ENCODE measurements at regions not wholly inside any gene's neighbourhood (a gene's known extent, or its start where the extent isn't known, plus 50 kb on each side); places are given as distances from the start of the nearest gene placed in this dataset.

DNA sequence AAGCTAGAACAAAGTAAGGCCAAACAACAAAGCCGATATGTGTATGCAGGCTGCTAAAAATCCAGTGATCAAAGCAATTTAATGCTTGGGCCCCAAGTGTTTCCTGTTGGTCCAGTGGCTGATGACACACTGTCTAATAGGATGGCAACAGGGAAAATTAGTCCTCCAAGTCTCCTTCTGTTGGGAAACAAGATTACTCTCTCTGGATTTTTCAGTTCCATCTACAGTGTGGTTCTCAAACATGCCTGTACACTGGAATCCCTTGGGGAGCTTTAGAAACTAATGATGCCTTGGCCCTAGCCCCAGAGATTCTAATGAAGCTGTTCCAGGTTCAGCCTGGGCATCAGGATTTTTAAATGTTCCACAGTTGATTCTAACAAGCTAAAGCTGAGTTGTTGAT is 198.7 kb downstream of the AHR start:
- Mint-ChIP-seq H3K9me3 (no peaks in the 10 kb centered on the region), H3K36me3 (ENCODE audit: low read depth) (no peaks in the 10 kb centered on the region), H3K27me3 (ENCODE audit: low read depth) (no peaks in the 10 kb centered on the region), H3K4me3 (no peak overlapping the region), H3K4me1 (no peaks in the 10 kb centered on the region), H3K27ac (ENCODE audit: unreplicated experiment) (no peak overlapping the region)
- TF ChIP-seq, protein P1, sequence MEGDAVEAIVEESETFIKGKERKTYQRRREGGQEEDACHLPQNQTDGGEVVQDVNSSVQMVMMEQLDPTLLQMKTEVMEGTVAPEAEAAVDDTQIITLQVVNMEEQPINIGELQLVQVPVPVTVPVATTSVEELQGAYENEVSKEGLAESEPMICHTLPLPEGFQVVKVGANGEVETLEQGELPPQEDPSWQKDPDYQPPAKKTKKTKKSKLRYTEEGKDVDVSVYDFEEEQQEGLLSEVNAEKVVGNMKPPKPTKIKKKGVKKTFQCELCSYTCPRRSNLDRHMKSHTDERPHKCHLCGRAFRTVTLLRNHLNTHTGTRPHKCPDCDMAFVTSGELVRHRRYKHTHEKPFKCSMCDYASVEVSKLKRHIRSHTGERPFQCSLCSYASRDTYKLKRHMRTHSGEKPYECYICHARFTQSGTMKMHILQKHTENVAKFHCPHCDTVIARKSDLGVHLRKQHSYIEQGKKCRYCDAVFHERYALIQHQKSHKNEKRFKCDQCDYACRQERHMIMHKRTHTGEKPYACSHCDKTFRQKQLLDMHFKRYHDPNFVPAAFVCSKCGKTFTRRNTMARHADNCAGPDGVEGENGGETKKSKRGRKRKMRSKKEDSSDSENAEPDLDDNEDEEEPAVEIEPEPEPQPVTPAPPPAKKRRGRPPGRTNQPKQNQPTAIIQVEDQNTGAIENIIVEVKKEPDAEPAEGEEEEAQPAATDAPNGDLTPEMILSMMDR (conservative IDR thresholded peaks at IDR 0.05), result no peak
- no peak for DNase-seq (ENCODE audit: low read depth, low spot score)

DNA sequence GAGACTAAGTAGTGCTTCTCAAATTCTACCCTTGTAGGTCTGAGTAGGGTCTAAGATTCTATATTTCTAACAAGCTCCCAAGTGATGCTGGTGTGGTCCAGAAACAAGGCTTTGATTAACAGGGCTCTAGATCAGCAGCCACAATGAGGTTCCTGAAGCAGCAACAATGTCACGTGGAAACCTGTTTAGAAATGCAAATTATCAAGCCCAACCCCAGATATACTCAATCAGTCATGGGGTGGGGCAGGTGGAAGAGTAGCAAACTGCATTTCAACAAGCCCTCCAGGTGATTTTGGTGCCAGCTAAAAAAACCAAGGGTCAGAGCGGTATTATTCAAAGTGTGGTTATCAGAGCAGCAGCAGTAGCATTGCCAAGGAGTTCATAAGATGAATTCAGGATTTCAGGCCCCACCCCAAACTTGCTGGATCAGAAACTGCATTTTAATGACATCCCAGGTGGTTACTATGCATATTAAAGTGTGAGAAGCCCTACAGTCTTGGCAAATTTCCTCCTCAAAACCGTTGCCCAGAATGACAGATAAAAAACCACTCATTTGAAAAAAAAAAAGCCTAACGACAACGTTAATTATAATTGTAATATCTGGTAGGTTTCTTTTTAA is 199.2 kb downstream of the AHR start:
- TF ChIP-seq, protein P1 (conservative IDR thresholded peaks at IDR 0.05), result no peak
- Mint-ChIP-seq H3K4me1 (no peaks in the 10 kb centered on the region), H3K4me3 (no peak overlapping the region), H3K27ac (ENCODE audit: unreplicated experiment) (no peak overlapping the region), H3K9me3 (no peaks in the 10 kb centered on the region), H3K36me3 (ENCODE audit: low read depth) (no peaks in the 10 kb centered on the region), H3K27me3 (ENCODE audit: low read depth) (no peaks in the 10 kb centered on the region)
- DNase-seq (ENCODE audit: low read depth, low spot score), result no peak

DNA sequence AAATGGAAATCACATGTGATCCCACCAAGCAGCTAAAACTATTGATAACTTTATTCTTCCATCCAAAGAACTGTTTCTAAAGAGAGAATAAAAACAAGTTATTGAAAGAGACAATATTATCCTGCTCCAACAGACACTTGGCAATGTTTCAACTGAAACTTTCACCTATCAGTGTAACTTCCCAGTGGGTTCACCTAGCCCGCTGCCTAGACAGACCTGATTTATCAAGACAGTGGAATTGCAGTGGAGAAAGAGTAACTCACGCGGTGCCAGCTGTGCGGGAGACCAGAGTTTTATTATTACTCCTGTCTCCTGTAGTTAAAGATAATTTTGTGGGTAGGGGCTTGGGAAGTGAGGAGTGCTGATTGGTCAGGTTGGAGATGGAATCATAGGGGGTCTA is 199.8 kb downstream of the AHR start:
- no peaks in the 10 kb centered on the region for H3K36me3 Mint-ChIP-seq (ENCODE audit: low read depth)
- H3K27me3 Mint-ChIP-seq (ENCODE audit: low read depth), result no peaks in the 10 kb centered on the region
- no peaks in the 10 kb centered on the region for H3K4me1 Mint-ChIP-seq
- TF ChIP-seq, protein P1 (conservative IDR thresholded peaks at IDR 0.05), result no peak
- H3K4me3 Mint-ChIP-seq, result no peak overlapping the region
- no peak overlapping the region for H3K27ac Mint-ChIP-seq (ENCODE audit: unreplicated experiment)
- no peak for DNase-seq (ENCODE audit: low read depth, low spot score)
- no peaks in the 10 kb centered on the region for H3K9me3 Mint-ChIP-seq

DNA sequence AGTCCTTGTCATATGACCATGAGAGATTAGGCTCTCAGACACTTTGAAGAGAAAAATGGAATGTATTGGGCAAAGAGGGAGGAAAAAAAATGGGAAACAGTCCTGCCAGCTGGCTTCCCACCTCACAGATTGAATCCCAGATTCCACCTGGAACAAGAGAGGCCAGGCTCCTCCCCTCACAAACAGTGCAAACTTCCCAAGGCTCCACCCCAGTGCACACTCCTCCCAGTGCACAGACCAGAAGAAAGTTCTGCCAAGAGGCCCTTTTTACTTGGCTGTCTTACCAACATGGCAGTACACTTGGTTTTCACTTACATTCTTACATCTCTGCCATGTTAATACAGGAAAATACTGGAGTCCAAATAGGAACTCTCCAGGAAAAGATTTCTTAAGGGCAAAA is 202.3 kb downstream of the AHR start:
- TF ChIP-seq, protein P1 (conservative IDR thresholded peaks at IDR 0.05), result no peak
- Mint-ChIP-seq H3K4me1 (no peaks in the 10 kb centered on the region), H3K36me3 (ENCODE audit: low read depth) (no peaks in the 10 kb centered on the region), H3K9me3 (no peaks in the 10 kb centered on the region), H3K27ac (ENCODE audit: unreplicated experiment) (no peak overlapping the region), H3K27me3 (ENCODE audit: low read depth) (no peaks in the 10 kb centered on the region), H3K4me3 (no peak overlapping the region)
- no peak for DNase-seq (ENCODE audit: low read depth, low spot score)

DNA sequence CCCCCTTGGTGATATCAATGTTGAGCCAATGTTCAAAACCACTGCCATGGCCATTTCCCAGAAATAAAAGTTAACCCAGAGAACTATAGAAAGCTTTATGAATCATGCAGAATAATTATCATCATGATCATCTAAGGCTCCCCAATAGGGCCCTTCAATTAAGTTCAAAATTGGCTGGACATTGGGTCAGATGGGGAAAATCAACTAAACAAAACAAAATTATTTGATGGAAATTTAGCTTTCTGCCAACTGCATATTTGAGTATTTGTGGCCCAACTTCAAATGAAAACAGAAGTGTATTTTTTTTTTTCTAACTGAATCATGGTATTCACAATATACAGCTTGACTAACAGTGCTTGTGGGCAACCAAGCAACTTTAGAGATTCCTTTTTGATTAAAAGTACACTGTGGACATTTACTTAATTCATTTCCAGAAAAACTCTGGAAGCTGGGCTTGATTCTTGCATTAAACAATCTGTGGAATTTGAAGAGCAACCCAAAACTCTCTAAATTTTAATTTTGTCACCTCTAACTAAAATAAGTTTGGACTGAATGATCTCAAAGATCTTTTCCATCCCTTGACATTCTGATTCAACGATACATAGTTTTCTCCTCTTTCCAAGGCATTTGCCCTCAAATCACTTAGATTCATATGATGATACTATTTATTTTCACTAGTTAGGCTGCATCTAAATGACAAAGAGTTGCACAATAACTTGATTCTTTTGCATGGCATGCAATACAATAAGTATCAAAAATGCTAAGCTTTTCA is 203.2 kb downstream of the AHR start:
- Mint-ChIP-seq H3K4me1 (no peaks in the 10 kb centered on the region), H3K27ac (ENCODE audit: unreplicated experiment) (no peak overlapping the region), H3K27me3 (ENCODE audit: low read depth) (no peaks in the 10 kb centered on the region), H3K9me3 (no peaks in the 10 kb centered on the region), H3K4me3 (no peak overlapping the region), H3K36me3 (ENCODE audit: low read depth) (no peaks in the 10 kb centered on the region)
- DNase-seq (ENCODE audit: low read depth, low spot score), result no peak
- TF ChIP-seq, protein P1 (conservative IDR thresholded peaks at IDR 0.05), result no peak

Data from neural crest cell (in vitro differentiated cells).